CD8-positive, alpha-beta memory T cell (primary cell): ENCODE measurements at regions not wholly inside any gene's neighbourhood (a gene's known extent, or its start where the extent isn't known, plus 50 kb on each side); places are given as distances from the start of the nearest gene placed in this dataset.

Source experiments
- CTCF ChIA-PET: fragments of 350-600 bp; sonication (Branson Sonifier 250); formaldehyde crosslinking; loops from one replicate; lab custom pipeline; 2021; ENCODE audit warnings: antibody characterized with exemption; lab: Charles Lee
- POLR2A ChIA-PET: fragments of 350-600 bp; sonication (Branson Sonifier 250); formaldehyde crosslinking; loops from one replicate; lab custom pipeline; 2021; ENCODE audit warnings: antibody characterized with exemption; lab: Charles Lee
- DNase-seq, 5 donors: peaks; one replicate each; pipeline versions ENCODE4 v3.0.0 to v3.0.0-alpha.2; 2020 to 2022; ENCODE audit warnings: mixed read lengths in 1 of 5
- H3K27ac ChIP-seq: one replicate; pipeline ENCODE4 v1.7.0; 2013; ENCODE audit warnings: low read depth, mild to moderate bottlenecking, low read length, moderate library complexity
- H3K27me3 ChIP-seq: 2 replicates; pipeline ENCODE4 v1.7.0; 2013; ENCODE audit warnings: low read length, mild to moderate bottlenecking; ENCODE audit not compliant: insufficient read depth, poor library complexity, severe bottlenecking
- H3K36me3 ChIP-seq: 2 replicates; pipeline ENCODE4 v1.7.0; 2013; ENCODE audit warnings: mild to moderate bottlenecking, low read length, moderate library complexity; ENCODE audit not compliant: insufficient read depth
- H3K4me1 ChIP-seq: 2 replicates; pipeline ENCODE4 v1.7.0; 2013; ENCODE audit warnings: mild to moderate bottlenecking, low read length, moderate library complexity; ENCODE audit not compliant: insufficient read depth
- H3K4me3 ChIP-seq: 2 replicates; pipeline ENCODE4 v1.7.0; 2013; ENCODE audit warnings: mild to moderate bottlenecking, low read length
- H3K9me3 ChIP-seq: 2 replicates; pipeline ENCODE4 v1.7.0; 2013; ENCODE audit warnings: mild to moderate bottlenecking, low read length
- H3K27ac Mint-ChIP-seq, 8 donors: one replicate each; pipeline ENCODE4 v1.8.0; 2020 to 2021; ENCODE audit warnings: mixed read lengths in 8 of 8, mild to moderate bottlenecking in 6 of 8, inconsistent platforms in 3 of 8, moderate library complexity in 3 of 8
- H3K27me3 Mint-ChIP-seq, 2 donors: one replicate each; pipeline ENCODE4 v1.8.0; 2020 to 2021; ENCODE audit warnings: mixed read lengths in 2 of 2, mild to moderate bottlenecking in 1 of 2, moderate library complexity in 1 of 2
- H3K36me3 Mint-ChIP-seq, 3 donors: one replicate each; pipeline ENCODE4 v1.8.0; 2020 to 2021; ENCODE audit warnings: mixed read lengths in 3 of 3, inconsistent platforms in 1 of 3, mild to moderate bottlenecking in 1 of 3
- H3K4me1 Mint-ChIP-seq, 3 donors: one replicate each; pipeline ENCODE4 v1.8.0; 2020 to 2021; ENCODE audit warnings: mixed read lengths in 3 of 3, inconsistent platforms in 1 of 3, mild to moderate bottlenecking in 1 of 3
- H3K4me3 Mint-ChIP-seq, 7 donors: one replicate each; pipeline ENCODE4 v1.8.0; 2020 to 2021; ENCODE audit warnings: mixed read lengths in 7 of 7, mild to moderate bottlenecking in 6 of 7, moderate library complexity in 4 of 7, inconsistent platforms in 2 of 7
- H3K9me3 Mint-ChIP-seq, 5 donors: one replicate each; pipeline ENCODE4 v1.8.0; 2020 to 2022; ENCODE audit warnings: mixed read lengths in 5 of 5, mild to moderate bottlenecking in 3 of 5, moderate library complexity in 2 of 5, inconsistent platforms in 1 of 5

- Mint-ChIP-seq H3K4me1 (no peaks in the 10 kb centered on the region), H3K27me3 (peaks cover 0 to 14% of the 10 kb centered on the region in 2 donors)
- CTCF ChIA-PET: no interaction called here
Observed at GRCh38 chr12:127393896-127394295, 873.1 kb upstream of the TMEM132C start.

GRCh38 chr12:127396734-127397133 is 870.2 kb upstream of the TMEM132C start:
- Mint-ChIP-seq H3K36me3 (no peaks in the 10 kb centered on the region), H3K4me3 (no peak overlapping the region), H3K9me3 (peaks cover 0 to 5% (median 0%) of the 10 kb centered on the region in 5 donors), H3K4me1 (no peaks in the 10 kb centered on the region), H3K27me3 (peaks cover 0 to 4% of the 10 kb centered on the region in 2 donors), H3K27ac (no peak overlapping the region)
- Histone ChIP-seq H3K9me3 (no peaks in the 10 kb centered on the region), H3K27ac (no peak overlapping the region), H3K27me3 (no peaks in the 10 kb centered on the region), H3K4me1 (no peaks in the 10 kb centered on the region), H3K36me3 (no peaks in the 10 kb centered on the region), H3K4me3 (no peak overlapping the region)
- ChIA-PET CTCF (no interaction called here), POLR2A (no interaction called here)
- DNase-seq: no peak

More at GRCh38 chr12:127393896-127394295, 873.1 kb upstream of the TMEM132C start:
- Mint-ChIP-seq H3K27ac (no peak overlapping the region), H3K36me3 (no peaks in the 10 kb centered on the region), H3K4me3 (no peak overlapping the region), H3K9me3 (peaks cover 0 to 3% (median 0%) of the 10 kb centered on the region in 5 donors)
- H3K9me3 ChIP-seq: no peaks in the 10 kb centered on the region
- H3K27ac ChIP-seq: no peak overlapping the region
- H3K27me3 ChIP-seq: no peaks in the 10 kb centered on the region
- POLR2A ChIA-PET: no interaction called here
- no peaks in the 10 kb centered on the region for H3K4me1 ChIP-seq
- no peak for DNase-seq
- no peaks in the 10 kb centered on the region for H3K36me3 ChIP-seq
- H3K4me3 ChIP-seq: no peak overlapping the region

- POLR2A ChIA-PET: no interaction called here
Observed at GRCh38 chr12:127398016-127398710, 868.8 kb upstream of the TMEM132C start.

GRCh38 chr12:127399451-127399850 is 867.5 kb upstream of the TMEM132C start:
- H3K9me3 ChIP-seq: no peaks in the 10 kb centered on the region
- no peaks in the 10 kb centered on the region for H3K36me3 Mint-ChIP-seq
- peaks cover 0 to 4% of the 10 kb centered on the region in 2 donors for H3K27me3 Mint-ChIP-seq
- H3K4me1 ChIP-seq: no peaks in the 10 kb centered on the region
- H3K36me3 ChIP-seq: no peaks in the 10 kb centered on the region
- H3K4me1 Mint-ChIP-seq: no peaks in the 10 kb centered on the region
- H3K4me3 Mint-ChIP-seq: no peak overlapping the region
- H3K4me3 ChIP-seq: no peak overlapping the region
- CTCF ChIA-PET: no interaction called here
- H3K27ac ChIP-seq: no peak overlapping the region
- H3K27ac Mint-ChIP-seq: no peak overlapping the region
- H3K9me3 Mint-ChIP-seq: peaks cover 0 to 7% (median 0%) of the 10 kb centered on the region in 5 donors
- no peak for DNase-seq
- H3K27me3 ChIP-seq: no peaks in the 10 kb centered on the region
- POLR2A ChIA-PET: no interaction called here

More at GRCh38 chr12:127398016-127398710, 868.8 kb upstream of the TMEM132C start:
- Histone ChIP-seq H3K4me3 (no peak overlapping the region), H3K4me1 (no peaks in the 10 kb centered on the region), H3K36me3 (no peaks in the 10 kb centered on the region), H3K27me3 (no peaks in the 10 kb centered on the region), H3K27ac (no peak overlapping the region), H3K9me3 (no peaks in the 10 kb centered on the region)
- no peaks in the 10 kb centered on the region for H3K4me1 Mint-ChIP-seq
- H3K36me3 Mint-ChIP-seq: no peaks in the 10 kb centered on the region
- H3K4me3 Mint-ChIP-seq: no peak overlapping the region
- peaks cover 0 to 7% (median 0%) of the 10 kb centered on the region in 5 donors for H3K9me3 Mint-ChIP-seq
- H3K27me3 Mint-ChIP-seq: peaks cover 0 to 4% of the 10 kb centered on the region in 2 donors
- no peak overlapping the region for H3K27ac Mint-ChIP-seq
- no peak for DNase-seq
- CTCF ChIA-PET: no interaction called here

- H3K9me3 ChIP-seq: no peaks in the 10 kb centered on the region
- no peaks in the 10 kb centered on the region for H3K27me3 ChIP-seq
- CTCF ChIA-PET: no interaction called here
- H3K9me3 Mint-ChIP-seq: peaks cover 0 to 7% (median 0%) of the 10 kb centered on the region in 5 donors
- H3K4me3 ChIP-seq: no peak overlapping the region
- no peaks in the 10 kb centered on the region for H3K4me1 Mint-ChIP-seq
- no peaks in the 10 kb centered on the region for H3K36me3 ChIP-seq
- no peaks in the 10 kb centered on the region for H3K4me1 ChIP-seq
- no peak overlapping the region for H3K4me3 Mint-ChIP-seq
- no peak overlapping the region for H3K27ac Mint-ChIP-seq
- peaks cover 0 to 4% of the 10 kb centered on the region in 2 donors for H3K27me3 Mint-ChIP-seq
- H3K27ac ChIP-seq: no peak overlapping the region
- DNase-seq: no peak
- POLR2A ChIA-PET: no interaction called here
- no peaks in the 10 kb centered on the region for H3K36me3 Mint-ChIP-seq
Observed at GRCh38 chr12:127400221-127400620, 866.7 kb upstream of the TMEM132C start.

- H3K4me3 Mint-ChIP-seq: no peak overlapping the region
- ChIA-PET POLR2A (no interaction called here), CTCF (no interaction called here)
- no peaks in the 10 kb centered on the region for H3K36me3 ChIP-seq
- no peaks in the 10 kb centered on the region for H3K4me1 ChIP-seq
- H3K9me3 ChIP-seq: no peaks in the 10 kb centered on the region
- no peaks in the 10 kb centered on the region for H3K4me1 Mint-ChIP-seq
- no peak overlapping the region for H3K27ac Mint-ChIP-seq
- no peak overlapping the region for H3K4me3 ChIP-seq
- no peak for DNase-seq
- H3K27me3 Mint-ChIP-seq: peaks cover 0 to 3% of the 10 kb centered on the region in 2 donors
- H3K27ac ChIP-seq: no peak overlapping the region
- no peaks in the 10 kb centered on the region for H3K27me3 ChIP-seq
- peaks cover 0 to 7% (median 0%) of the 10 kb centered on the region in 5 donors for H3K9me3 Mint-ChIP-seq
- H3K36me3 Mint-ChIP-seq: no peaks in the 10 kb centered on the region
Observed at GRCh38 chr12:127401005-127401404, 866.0 kb upstream of the TMEM132C start.

GRCh38 chr12:127401536-127401935 is 865.4 kb upstream of the TMEM132C start:
- H3K27me3 ChIP-seq: no peaks in the 10 kb centered on the region
- H3K4me1 Mint-ChIP-seq: no peaks in the 10 kb centered on the region
- H3K27me3 Mint-ChIP-seq: no peaks in the 10 kb centered on the region
- CTCF ChIA-PET: no interaction called here
- H3K4me1 ChIP-seq: no peaks in the 10 kb centered on the region
- no peak for DNase-seq
- H3K27ac ChIP-seq: no peak overlapping the region
- H3K9me3 Mint-ChIP-seq: peaks cover 0 to 12% (median 0%) of the 10 kb centered on the region in 5 donors
- H3K36me3 Mint-ChIP-seq: no peaks in the 10 kb centered on the region
- H3K4me3 Mint-ChIP-seq: no peak overlapping the region
- H3K27ac Mint-ChIP-seq: no peak overlapping the region
- H3K36me3 ChIP-seq: no peaks in the 10 kb centered on the region
- H3K9me3 ChIP-seq: no peaks in the 10 kb centered on the region
- POLR2A ChIA-PET: no interaction called here
- H3K4me3 ChIP-seq: no peak overlapping the region

GRCh38 chr12:127411166-127411915 is 855.6 kb upstream of the TMEM132C start:
- H3K27me3 Mint-ChIP-seq: peaks cover 0 to 4% of the 10 kb centered on the region in 2 donors
- DNase-seq: no peak
- Histone ChIP-seq H3K36me3 (no peaks in the 10 kb centered on the region), H3K4me1 (no peaks in the 10 kb centered on the region), H3K27ac (no peak overlapping the region), H3K27me3 (no peaks in the 10 kb centered on the region), H3K9me3 (no peaks in the 10 kb centered on the region), H3K4me3 (no peak overlapping the region)
- H3K4me1 Mint-ChIP-seq: no peaks in the 10 kb centered on the region
- no peak overlapping the region for H3K27ac Mint-ChIP-seq
- ChIA-PET POLR2A (no interaction called here), CTCF (no interaction called here)
- H3K4me3 Mint-ChIP-seq: no peak overlapping the region
- no peaks in the 10 kb centered on the region for H3K36me3 Mint-ChIP-seq
- H3K9me3 Mint-ChIP-seq: peaks cover 0 to 5% (median 3%) of the 10 kb centered on the region in 5 donors
